Gastrocnemius medialis (tissue), 4 donors: ENCODE measurements at regions not wholly inside any gene's neighbourhood (a gene's known extent, or its start where the extent isn't known, plus 50 kb on each side); places are given as distances from the start of the nearest gene placed in this dataset.

Experiments
- ATAC-seq, 2 donors: fragments of 150-250 bp; one replicate each; pipeline ENCODE4 v1.9.1; 2016
- DNase-seq, 2 donors: peaks; one replicate each; pipeline ENCODE4 v3.0.0-alpha.2; 2019
- H3K27ac ChIP-seq, 4 donors: fragments of 200-600 bp; sonication (generic); 1 replicate in 1 of 4; 2 replicates in 3 of 4; pipeline ENCODE4 v1.5.1; 2016 to 2018; ENCODE audit warnings: mild to moderate bottlenecking in 2 of 4, moderate library complexity in 1 of 4
- H3K27me3 ChIP-seq, 3 donors: fragments of 200-600 bp; sonication (generic) in 2 of 3; 1 replicate in 1 of 3; 2 replicates in 2 of 3; pipeline versions ENCODE4 v1.5.1 to v1.6.0; 2016 to 2019; ENCODE audit warnings: mild to moderate bottlenecking in 1 of 3, moderate library complexity in 1 of 3
- H3K36me3 ChIP-seq, 2 donors: fragments of 200-600 bp; sonication (generic) in 1 of 2; one replicate each; pipeline ENCODE4 v1.5.1; 2017 to 2018
- H3K4me1 ChIP-seq, 2 donors: fragments of 200-600 bp; sonication (generic) in 1 of 2; one replicate each; pipeline ENCODE4 v1.5.1; 2016 to 2017; ENCODE audit warnings: mild to moderate bottlenecking in 2 of 2
- H3K4me3 ChIP-seq, 4 donors: fragments of 200-600 bp; sonication (generic) in 3 of 4; 1 replicate in 1 of 4; 2 replicates in 3 of 4; pipeline ENCODE4 v1.5.1; 2016 to 2019; ENCODE audit warnings: mild to moderate bottlenecking in 2 of 4
- H3K9me3 ChIP-seq, 3 donors: fragments of 200-600 bp; sonication (generic) in 2 of 3; 1 replicate in 1 of 3; 2 replicates in 2 of 3; pipeline ENCODE4 v1.5.1; 2016 to 2019
- POLR2A ChIP-seq, 2 donors: fragments of 450-650 bp; IDR thresholded peaks; one replicate each; pipeline ENCODE4 v1.6.1; 2017; ENCODE audit warnings: antibody characterized with exemption in 2 of 2, mild to moderate bottlenecking in 2 of 2, moderate library complexity in 2 of 2
- in situ Hi-C, 4 donors: fragments of 200-750 bp; cut with MboI; loops; one replicate each; pipeline versions ENCODE4 v1.15.0 to v1.8.0; 2017; ENCODE audit warnings: low sequenced_read_pairs in 4 of 4
- intact Hi-C: fragments of 100-400 bp; cut with DNase I; formaldehyde crosslinking; loops from one replicate; pipeline ENCODE4 v1.15.1; 2023; ENCODE audit warnings: low total_unique reads
- TF ChIP-seq, protein P1 (sequence below), 5 experiments: fragments of 450-650 bp in 3 of 5; fragments of 200-600 bp in 2 of 5; sonication (generic) in 2 of 5; IDR thresholded peaks in 4 of 5; conservative IDR thresholded peaks in 1 of 5; 1 replicate in 4 of 5; 2 replicates in 1 of 5; pipeline ENCODE4 v1.5.1; 2016 to 2019; ENCODE audit warnings: antibody characterized with exemption in 5 of 5, mild to moderate bottlenecking in 3 of 5, moderate library complexity in 3 of 5

DNA sequence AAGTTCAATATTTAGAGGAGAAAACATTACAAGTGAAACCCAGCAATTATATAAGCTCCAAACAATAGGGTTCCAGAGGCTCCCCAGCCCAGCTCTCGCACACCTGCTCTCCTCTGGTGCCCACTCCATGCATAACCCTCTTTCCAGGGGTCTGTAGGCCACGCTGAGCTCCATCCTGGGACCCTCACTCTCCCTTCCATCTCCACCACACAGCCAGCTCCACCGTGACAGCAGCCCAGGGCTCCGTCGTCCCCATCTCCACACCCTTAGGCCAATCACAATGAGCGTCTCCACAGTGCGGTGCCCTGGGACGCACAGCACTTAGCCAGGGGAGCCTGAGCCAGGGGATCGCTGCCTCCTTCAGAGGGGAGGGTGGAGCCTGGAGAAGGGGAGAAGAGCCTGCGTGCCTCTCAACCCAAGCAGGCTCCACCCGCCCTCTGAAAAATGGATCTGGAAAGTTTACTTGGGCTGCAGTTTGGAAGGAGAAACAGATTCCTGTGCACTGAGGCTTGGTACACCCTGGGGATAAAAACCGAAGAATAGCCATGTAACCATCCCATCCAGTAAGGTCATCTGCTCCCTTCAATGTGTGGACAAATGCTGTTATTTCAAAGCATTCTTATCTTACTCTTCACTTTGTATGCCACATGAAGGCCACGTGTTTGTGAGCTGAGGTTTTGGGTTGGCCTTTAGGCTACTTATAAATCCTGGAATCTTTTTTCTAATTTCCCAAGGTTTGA, 72.4 kb upstream of the GGTLC1 start:
- no peaks in the 10 kb centered on the region for H3K27me3 ChIP-seq
- ATAC-seq (no peak), DNase-seq (no peak)
- H3K9me3 ChIP-seq = no peaks in the 10 kb centered on the region
- intact Hi-C loops (no loop called here), in situ Hi-C loops (loop anchor here in 1 of 4 donors (25.0 kb wide), 1 partner anchor 101 kb away; no protein-coding TSS in a partner anchor)
- H3K4me1 ChIP-seq = no peaks in the 10 kb centered on the region
- H3K27ac ChIP-seq = no peak overlapping the region
- no peak overlapping the region for H3K4me3 ChIP-seq
- TF ChIP-seq, protein P1, sequence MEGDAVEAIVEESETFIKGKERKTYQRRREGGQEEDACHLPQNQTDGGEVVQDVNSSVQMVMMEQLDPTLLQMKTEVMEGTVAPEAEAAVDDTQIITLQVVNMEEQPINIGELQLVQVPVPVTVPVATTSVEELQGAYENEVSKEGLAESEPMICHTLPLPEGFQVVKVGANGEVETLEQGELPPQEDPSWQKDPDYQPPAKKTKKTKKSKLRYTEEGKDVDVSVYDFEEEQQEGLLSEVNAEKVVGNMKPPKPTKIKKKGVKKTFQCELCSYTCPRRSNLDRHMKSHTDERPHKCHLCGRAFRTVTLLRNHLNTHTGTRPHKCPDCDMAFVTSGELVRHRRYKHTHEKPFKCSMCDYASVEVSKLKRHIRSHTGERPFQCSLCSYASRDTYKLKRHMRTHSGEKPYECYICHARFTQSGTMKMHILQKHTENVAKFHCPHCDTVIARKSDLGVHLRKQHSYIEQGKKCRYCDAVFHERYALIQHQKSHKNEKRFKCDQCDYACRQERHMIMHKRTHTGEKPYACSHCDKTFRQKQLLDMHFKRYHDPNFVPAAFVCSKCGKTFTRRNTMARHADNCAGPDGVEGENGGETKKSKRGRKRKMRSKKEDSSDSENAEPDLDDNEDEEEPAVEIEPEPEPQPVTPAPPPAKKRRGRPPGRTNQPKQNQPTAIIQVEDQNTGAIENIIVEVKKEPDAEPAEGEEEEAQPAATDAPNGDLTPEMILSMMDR (IDR thresholded peaks at IDR 0.05 in 4 of 5, conservative IDR thresholded peaks at IDR 0.05 in 1 of 5) = no peak
- no peak for TF ChIP-seq POLR2A (IDR thresholded peaks at IDR 0.05)
- no peaks in the 10 kb centered on the region for H3K36me3 ChIP-seq

DNA sequence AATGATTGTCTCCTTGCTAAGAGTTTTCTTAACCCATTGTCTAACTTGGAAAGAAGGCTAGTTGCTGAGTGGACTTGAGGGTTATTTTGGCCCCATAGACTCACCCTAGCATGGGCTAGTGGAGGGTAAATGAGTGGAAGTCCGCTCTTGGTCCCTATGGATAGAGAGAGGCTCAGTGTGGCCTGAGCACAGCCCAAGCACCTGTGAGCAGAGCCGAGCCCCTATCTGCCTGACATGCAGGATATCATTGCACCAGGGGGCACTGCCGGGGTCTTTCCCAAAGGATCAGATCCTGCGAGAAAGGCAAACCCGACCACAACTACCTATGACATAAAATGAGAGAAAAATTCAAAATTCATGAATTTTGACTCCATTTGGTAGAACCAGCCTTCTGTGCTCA, 70.6 kb upstream of the GGTLC1 start:
- intact Hi-C loops = no loop called here

DNA sequence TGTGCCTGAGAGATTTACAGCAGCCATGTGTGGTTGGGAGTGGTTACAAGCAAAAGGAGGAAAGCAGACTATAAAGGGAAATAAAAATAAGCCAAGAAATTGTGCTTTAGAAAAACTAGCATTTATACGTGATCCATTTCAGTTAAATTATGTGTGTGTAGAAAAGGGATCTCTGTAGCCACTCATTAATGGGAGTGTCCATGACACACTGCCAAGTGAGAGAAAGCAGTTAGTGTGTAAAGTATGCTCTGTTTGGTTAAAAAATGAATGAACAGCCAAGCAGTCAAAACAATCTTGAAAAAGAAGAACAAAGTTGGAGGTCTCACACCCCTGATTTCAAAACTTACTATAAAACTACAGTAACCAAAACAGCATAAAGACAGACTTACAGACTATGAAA, 67.9 kb upstream of the GGTLC1 start:
- Histone ChIP-seq H3K27ac (no peak overlapping the region), H3K9me3 (no peaks in the 10 kb centered on the region), H3K27me3 (no peaks in the 10 kb centered on the region), H3K4me1 (no peaks in the 10 kb centered on the region), H3K36me3 (no peaks in the 10 kb centered on the region), H3K4me3 (no peak overlapping the region)
- DNase-seq (no peak), ATAC-seq (no peak)
- in situ Hi-C loops (loop anchor here in 1 of 4 donors (25.0 kb wide), 1 partner anchor 106 kb away; no protein-coding TSS in a partner anchor), intact Hi-C loops (no loop called here)
- no peak for TF ChIP-seq POLR2A (IDR thresholded peaks at IDR 0.05)
- TF ChIP-seq, protein P1 (IDR thresholded peaks at IDR 0.05 in 4 of 5, conservative IDR thresholded peaks at IDR 0.05 in 1 of 5) = no peak

More for the DNA sequence above, 70.6 kb upstream of the GGTLC1 start:
- Histone ChIP-seq H3K27ac (no peak overlapping the region), H3K27me3 (no peaks in the 10 kb centered on the region), H3K4me1 (no peaks in the 10 kb centered on the region), H3K36me3 (no peaks in the 10 kb centered on the region), H3K4me3 (no peak overlapping the region), H3K9me3 (no peaks in the 10 kb centered on the region)
- TF ChIP-seq POLR2A (IDR thresholded peaks at IDR 0.05) = no peak
- TF ChIP-seq, protein P1 (IDR thresholded peaks at IDR 0.05 in 4 of 5, conservative IDR thresholded peaks at IDR 0.05 in 1 of 5) = no peak
- no peak for DNase-seq
- no peak for ATAC-seq
- in situ Hi-C loops = loop anchor here in 1 of 4 donors (25.0 kb wide), 1 partner anchor 103 kb away; no protein-coding TSS in a partner anchor

DNA sequence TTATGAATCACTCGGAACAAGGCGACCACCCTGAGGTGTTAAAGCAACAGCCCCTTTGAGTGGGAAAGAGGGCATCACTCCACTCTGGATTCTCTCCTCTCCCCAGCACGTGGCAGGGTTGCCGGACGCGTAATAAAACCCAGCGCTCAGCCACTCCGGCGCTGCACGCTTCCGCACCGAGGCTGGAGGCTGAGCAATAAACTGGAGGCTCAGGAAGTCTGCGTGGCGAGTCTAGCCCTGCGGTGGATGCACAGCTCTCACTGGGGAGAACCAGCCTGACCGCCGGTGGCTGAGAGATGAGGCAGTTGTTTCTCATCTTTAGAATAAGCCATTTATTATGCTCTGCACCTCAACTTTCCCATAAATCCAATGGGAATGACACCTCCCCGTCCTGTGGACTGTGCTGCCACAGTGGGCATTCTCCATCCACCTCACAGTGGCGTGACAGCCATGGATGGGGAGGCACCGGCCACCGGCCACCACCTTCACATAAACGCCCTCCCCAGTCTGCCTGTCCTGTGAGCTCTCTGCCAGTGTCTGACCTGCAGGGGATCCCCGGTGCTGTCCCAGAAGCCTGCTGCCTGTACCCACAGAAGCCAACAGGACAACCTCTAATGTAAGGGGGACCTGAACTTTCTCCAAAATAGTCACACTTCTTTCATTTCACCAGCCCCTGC, 64.2 kb upstream of the GGTLC1 start:
- ATAC-seq (no peak), DNase-seq (no peak)
- in situ Hi-C loops (loop anchor here in 1 of 4 donors (25.0 kb wide), 1 partner anchor 110 kb away; no protein-coding TSS in a partner anchor), intact Hi-C loops (no loop called here)
- Histone ChIP-seq H3K27ac (no peak overlapping the region), H3K4me1 (no peaks in the 10 kb centered on the region), H3K9me3 (no peaks in the 10 kb centered on the region), H3K4me3 (no peak overlapping the region), H3K27me3 (no peaks in the 10 kb centered on the region), H3K36me3 (no peaks in the 10 kb centered on the region)
- TF ChIP-seq, protein P1 (IDR thresholded peaks at IDR 0.05 in 4 of 5, conservative IDR thresholded peaks at IDR 0.05 in 1 of 5) = no peak
- TF ChIP-seq POLR2A (IDR thresholded peaks at IDR 0.05) = no peak
